IMR-90 (cell line): ENCODE measurements at regions not wholly inside any gene's neighbourhood (a gene's known extent, or its start where the extent isn't known, plus 50 kb on each side); places are given as distances from the start of the nearest gene placed in this dataset.

ENCODE experiments used
- ATAC-seq: fragments of 200-7000 bp; cut with Tn5 transposase; 2 replicates; pipeline ENCODE4 v1.9.1; 2020; ENCODE audit warnings: low read depth, mild to moderate bottlenecking, moderate library complexity
- BruUV-seq: library from RNA; stranded (reverse); fragments of 400-500 nt; replicated peaks from 2 replicates; lab custom pipeline; 2021; lab: Mats Ljungman, UMichigan
- CTCF ChIA-PET: fragments of 300-600 bp; formaldehyde crosslinking; extraction: SDS; loops from one replicate; lab custom pipeline; 2021; ENCODE audit warnings: antibody characterized with exemption; lab: Yijun Ruan, JAX
- POLR2A ChIA-PET: fragments of 300-600 bp; sonication (Branson Sonifier 250); formaldehyde crosslinking; loops from one replicate; lab custom pipeline; 2022; ENCODE audit warnings: antibody characterized with exemption; ENCODE audit not compliant: unreplicated experiment; lab: Charles Lee
- DNase-seq: peaks from one replicate; pipeline ENCODE4 v3.0.0; 2013
- H2AFZ ChIP-seq: replicated peaks from 2 replicates; pipeline ENCODE3; 2013; ENCODE audit warnings: low read length, mild to moderate bottlenecking; ENCODE audit not compliant: poor library complexity
- H2AK5ac ChIP-seq: 2 replicates; pipeline ENCODE4 v1.6.1; 2013; ENCODE audit warnings: low read depth, low read length, inconsistent platforms
- H2AK9ac ChIP-seq: replicated peaks from 2 replicates; pipeline ENCODE3; 2013; ENCODE audit warnings: mild to moderate bottlenecking, low read depth, low read length, moderate library complexity; ENCODE audit not compliant: poor library complexity
- H2BK120ac ChIP-seq: 2 replicates; pipeline ENCODE4 v1.6.1; 2013; ENCODE audit warnings: low read depth, low read length, inconsistent platforms
- H2BK15ac ChIP-seq: 3 replicates; pipeline ENCODE4 v1.6.1; 2013; ENCODE audit warnings: low read depth, low read length, inconsistent platforms
- H2BK20ac ChIP-seq: 2 replicates; pipeline ENCODE4 v1.6.1; 2013; ENCODE audit warnings: low read depth, mild to moderate bottlenecking, inconsistent platforms, low read length, moderate library complexity
- H2BK5ac ChIP-seq: 2 replicates; pipeline ENCODE4 v1.6.1; 2013; ENCODE audit warnings: mild to moderate bottlenecking, low read depth, low read length, inconsistent platforms; ENCODE audit not compliant: poor library complexity, severe bottlenecking
- H3K14ac ChIP-seq: replicated peaks from 2 replicates; pipeline ENCODE4 v1.6.1; 2013; ENCODE audit warnings: low read depth, low read length, inconsistent platforms
- H3K18ac ChIP-seq: 2 replicates; pipeline ENCODE4 v1.6.1; 2013; ENCODE audit warnings: low read depth, low read length, control low read depth
- H3K23ac ChIP-seq: 2 replicates; pipeline ENCODE4 v1.6.1; 2013; ENCODE audit warnings: low read depth, low read length, inconsistent platforms
- H3K27ac ChIP-seq: 2 replicates; pipeline ENCODE4 v1.5.1; 2013; ENCODE audit warnings: mild to moderate bottlenecking, control low read depth, low read length; ENCODE audit not compliant: insufficient read depth
- H3K27me3 ChIP-seq: 2 replicates; pipeline ENCODE4 v1.6.1; 2013; ENCODE audit warnings: low read length; ENCODE audit not compliant: control insufficient read depth, insufficient read depth
- H3K36me3 ChIP-seq: 2 replicates; pipeline ENCODE4 v1.6.1; 2013; ENCODE audit warnings: low read length, mixed read lengths; ENCODE audit not compliant: control insufficient read depth, insufficient read depth
- H3K4ac ChIP-seq: 2 replicates; pipeline ENCODE4 v1.6.1; 2013; ENCODE audit warnings: low read depth, low read length, inconsistent platforms
- H3K4me1 ChIP-seq: 2 replicates; pipeline ENCODE4 v1.6.1; 2013; ENCODE audit warnings: low read length, mixed read lengths; ENCODE audit not compliant: control insufficient read depth, insufficient read depth
- H3K4me2 ChIP-seq: 2 replicates; pipeline ENCODE4 v1.6.1; 2013; ENCODE audit warnings: low read depth, mild to moderate bottlenecking, control low read depth, low read length, moderate library complexity
- H3K4me3 ChIP-seq: 2 replicates; pipeline ENCODE4 v1.5.1; 2013; ENCODE audit warnings: low read depth, mild to moderate bottlenecking, control low read depth, low read length, moderate library complexity; ENCODE audit not compliant: insufficient read depth
- H3K56ac ChIP-seq: 2 replicates; pipeline ENCODE4 v1.6.1; 2013; ENCODE audit warnings: low read length, inconsistent platforms; ENCODE audit not compliant: insufficient read depth; ENCODE audit errors: extremely low read depth
- H3K79me1 ChIP-seq, 2 experiments: 2 replicates each; pipeline ENCODE4 v1.6.1; 2013; ENCODE audit warnings: low read length in 2 of 2, inconsistent platforms in 1 of 2, low read depth in 1 of 2
- H3K9ac ChIP-seq: 2 replicates; pipeline ENCODE4 v1.6.1; 2013; ENCODE audit warnings: low read depth, low read length, control low read depth
- H3K9me1 ChIP-seq: 2 replicates; pipeline ENCODE4 v1.6.1; 2013; ENCODE audit warnings: low read length, inconsistent platforms; ENCODE audit not compliant: insufficient read depth
- H3K9me3 ChIP-seq: 2 replicates; pipeline ENCODE4 v1.6.1; 2013; ENCODE audit warnings: low read length; ENCODE audit not compliant: control insufficient read depth, insufficient read depth
- H4K20me1 ChIP-seq: 2 replicates; pipeline ENCODE4 v1.6.1; 2013; ENCODE audit warnings: low read length, inconsistent platforms; ENCODE audit not compliant: insufficient read depth
- H4K5ac ChIP-seq: 2 replicates; pipeline ENCODE4 v1.6.1; 2013; ENCODE audit warnings: mild to moderate bottlenecking, low read depth, low read length, control low read depth
- H4K8ac ChIP-seq, 2 experiments: 2 replicates each; pipeline ENCODE4 v1.6.1; 2013; ENCODE audit warnings: low read depth in 2 of 2, low read length in 2 of 2, control low read depth in 1 of 2, inconsistent platforms in 1 of 2
- H4K91ac ChIP-seq: 2 replicates; pipeline ENCODE4 v1.6.1; 2013; ENCODE audit warnings: low read depth, low read length, inconsistent platforms; ENCODE audit not compliant: insufficient read depth
- CEBPB ChIP-seq: IDR thresholded peaks from 2 replicates; pipeline ENCODE4 v1.6.1; 2012; ENCODE audit warnings: low read depth, low read length, improper control_type of control experiment
- CHD1 ChIP-seq: IDR thresholded peaks from 2 replicates; pipeline ENCODE4 v1.6.1; 2012; ENCODE audit warnings: low read depth, low read length, improper control_type of control experiment
- ELK1 ChIP-seq: fragments of 150-350 bp; IDR thresholded peaks from 2 replicates; pipeline ENCODE4 v1.6.1; 2016; ENCODE audit warnings: low read depth, mild to moderate bottlenecking, low read length, moderate library complexity, borderline replicate concordance
- FOS ChIP-seq: fragments of 150-350 bp; IDR thresholded peaks from 2 replicates; pipeline ENCODE4 v1.6.1; 2016; ENCODE audit warnings: low read depth, low read length
- MAFK ChIP-seq: IDR thresholded peaks from 2 replicates; pipeline ENCODE4 v1.6.1; 2012; ENCODE audit warnings: low read depth, low read length, improper control_type of control experiment
- MXI1 ChIP-seq: IDR thresholded peaks from 2 replicates; pipeline ENCODE4 v1.6.1; 2012; ENCODE audit warnings: low read depth, mild to moderate bottlenecking, low read length, moderate library complexity, borderline replicate concordance
- NFE2L2 ChIP-seq: fragments of 150-350 bp; IDR thresholded peaks from 2 replicates; pipeline ENCODE4 v1.6.1; 2016; ENCODE audit warnings: low read depth, mild to moderate bottlenecking, low read length
- POLR2A ChIP-seq: IDR thresholded peaks from 2 replicates; pipeline ENCODE4 v1.6.1; 2012; ENCODE audit warnings: mild to moderate bottlenecking, low read depth, low read length
- RCOR1 ChIP-seq: IDR thresholded peaks from 2 replicates; pipeline ENCODE4 v1.6.1; 2012; ENCODE audit warnings: mild to moderate bottlenecking, low read length, improper control_type of control experiment; ENCODE audit not compliant: insufficient replicate concordance
- RFX5 ChIP-seq: IDR thresholded peaks from 2 replicates; pipeline ENCODE4 v1.8.0; 2012; ENCODE audit warnings: low read depth, mild to moderate bottlenecking, low read length, moderate library complexity
- SMC3 ChIP-seq: fragments of 150-350 bp; IDR thresholded peaks from 2 replicates; pipeline ENCODE4 v1.6.1; 2016; ENCODE audit warnings: low read depth, mild to moderate bottlenecking, antibody characterized with exemption, low read length, moderate library complexity
- USF2 ChIP-seq: fragments of 150-350 bp; IDR thresholded peaks from 2 replicates; pipeline ENCODE4 v1.6.1; 2017; ENCODE audit warnings: mild to moderate bottlenecking, antibody characterized with exemption, low read length, low read depth
- WGBS, 2 experiments: methylation state at CpG; one replicate each; pipeline versions ENCODE4 v1.1.5 to v1.1.7; 2013; ENCODE audit warnings: missing lambda C conversion rate in 2 of 2; ENCODE audit not compliant: insufficient read length in 1 of 2; ENCODE audit errors: extremely low coverage in 2 of 2; 5-methylcytosine and 5-hydroxymethylcytosine counted together
- dilution Hi-C: fragments of 300-500 bp; cut with HindIII; formaldehyde crosslinking; loops from one replicate; pipeline ENCODE4 v1.14.3; 2018; ENCODE audit warnings: low sequenced_read_pairs; ENCODE audit not compliant: unreplicated experiment
- in situ Hi-C: fragments of 300-500 bp; cut with MboI; formaldehyde crosslinking; loops from 3 replicates; pipeline ENCODE4 v1.14.3; 2019; ENCODE audit warnings: low sequenced_read_pairs, inconsistent platforms, mixed read lengths
- intact Hi-C: fragments of 100-400 bp; cut with micrococcal nuclease; formaldehyde crosslinking; loops from 2 replicates; pipeline ENCODE4 v1.10.0; 2022

- in situ Hi-C loops: no loop called here
- POLR2A ChIA-PET: no interaction called here
- dilution Hi-C loops: no loop called here
These were observed 605.8 kb upstream of the PTGER4 start for GRCh38 chr5:40073927-40074326.

More at GRCh38 chr5:40073927-40074326, 605.8 kb upstream of the PTGER4 start:
- Histone ChIP-seq H4K91ac (no peak overlapping the region), H3K23ac (no peak overlapping the region), H3K27me3 (no peaks in the 10 kb centered on the region), H4K20me1 (no peaks in the 10 kb centered on the region), H2AFZ (no peak overlapping the region), H3K9me3 (no peaks in the 10 kb centered on the region), H3K36me3 (no peaks in the 10 kb centered on the region), H2BK120ac (no peak overlapping the region), H3K9ac (no peak overlapping the region), H4K8ac (no peak overlapping the region), H3K56ac (no peak overlapping the region), H2AK9ac (no peak overlapping the region), H3K14ac (no peak overlapping the region), H3K79me1 (no peaks in the 10 kb centered on the region), H4K5ac (no peak overlapping the region), H3K4me2 (no peak overlapping the region), H3K4me3 (no peak overlapping the region), H2AK5ac (no peak overlapping the region), H3K4ac (no peak overlapping the region), H3K9me1 (no peaks in the 10 kb centered on the region), H2BK20ac (no peak overlapping the region), H2BK5ac (no peak overlapping the region), H3K27ac (no peak overlapping the region), H2BK15ac (no peak overlapping the region), H3K18ac (no peak overlapping the region), H3K4me1 (no peaks in the 10 kb centered on the region)
- no peak for ATAC-seq
- no CpG with 5 or more reads among the region's 1 CpG for WGBS, 2 experiments
- intact Hi-C loops: no loop called here
- BruUV-seq: no TSS peak
- no peak for DNase-seq
- CTCF ChIA-PET: no interaction called here
- TF ChIP-seq RCOR1 (no peak), MAFK (no peak), NFE2L2 (no peak), CEBPB (no peak), CHD1 (no peak), RFX5 (no peak), POLR2A (no peak), FOS (no peak), SMC3 (no peak), USF2 (no peak), ELK1 (no peak), MXI1 (no peak)
